ENCODE measurements at regions not wholly inside any gene's neighbourhood (a gene's known extent, or its start where the extent isn't known, plus 50 kb on each side); places are given as distances from the start of the nearest gene placed in this dataset.
"Not testable (repeated sequence)": the region's sequence is repeated elsewhere in the genome, so short reads cannot be mapped to it uniquely, and the experiment has no call there.

- DNase-seq = no peak
These were observed 190.3 kb downstream of the SATB1 start for GRCh38 chr3:18234717-18235335.

DNA sequence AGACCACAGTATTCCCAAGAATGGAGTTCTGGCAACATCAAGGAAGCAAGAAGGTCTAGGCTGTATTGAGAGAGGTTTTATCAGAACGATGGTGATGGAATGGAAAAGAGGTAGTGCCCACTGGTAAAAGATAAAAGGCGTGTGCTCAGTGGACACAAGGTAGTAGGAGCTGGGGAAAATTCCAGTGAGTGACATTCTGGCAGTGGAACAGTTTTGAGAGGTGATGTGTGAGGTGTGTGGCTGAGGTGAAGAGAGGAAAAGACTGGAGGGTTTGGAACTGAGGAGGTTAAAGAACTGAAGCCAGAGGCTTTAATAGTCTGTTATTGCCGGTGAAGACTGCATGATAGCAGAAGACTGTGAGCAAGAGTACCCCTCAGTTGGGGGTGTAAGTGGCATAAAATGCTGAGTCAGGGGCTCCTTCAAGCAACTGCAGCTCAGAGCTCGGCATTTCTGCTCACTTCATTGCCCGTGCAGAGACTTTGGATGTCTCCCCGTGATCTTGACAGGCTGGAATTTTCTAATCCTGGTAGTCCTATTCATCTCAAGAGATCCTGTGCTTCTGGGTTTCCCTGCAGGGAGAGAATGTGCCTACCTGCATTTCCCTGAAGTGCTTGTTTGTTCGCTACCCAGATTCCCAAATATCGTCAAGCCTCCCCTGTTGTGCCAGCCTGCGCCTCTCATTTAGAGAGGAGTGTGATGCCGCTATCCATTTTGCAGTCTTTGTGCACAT, 191.0 kb downstream of the SATB1 start:
- DNase-seq = no peak

GRCh38 chr3:18232317-18232716, 192.8 kb downstream of the SATB1 start:
- DNase-seq = no peak

GRCh38 chr3:18228060-18228459, 197.1 kb downstream of the SATB1 start:
- DNase-seq = no peak

GRCh38 chr3:18225709-18226108, 199.4 kb downstream of the SATB1 start:
- no peak for DNase-seq

- DNase-seq = peak; percentile 22
These were observed 200.7 kb downstream of the SATB1 start for GRCh38 chr3:18224426-18224825.

DNA sequence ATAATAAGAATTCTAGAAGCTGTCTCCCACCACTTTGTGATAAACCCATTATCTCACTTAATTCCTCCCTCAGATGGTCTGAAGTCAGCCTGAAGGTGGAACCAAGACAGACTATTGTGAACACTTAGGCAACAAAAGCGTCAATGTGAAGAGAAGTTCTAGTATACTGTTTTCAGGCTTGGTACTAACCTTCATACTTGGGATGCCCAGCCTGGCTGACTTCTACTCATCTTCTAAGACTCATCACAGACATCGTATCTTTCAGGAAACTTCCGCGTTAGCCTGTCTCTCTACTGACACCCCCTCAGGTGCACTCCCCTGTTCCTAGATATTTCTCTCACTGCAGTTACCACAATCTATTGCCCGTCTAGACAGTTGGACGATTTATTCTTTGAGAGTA, 201.2 kb downstream of the SATB1 start:
- no peak for DNase-seq

GRCh38 chr3:18223571-18223970, 201.6 kb downstream of the SATB1 start:
- peak; percentile 94 for DNase-seq

DNA sequence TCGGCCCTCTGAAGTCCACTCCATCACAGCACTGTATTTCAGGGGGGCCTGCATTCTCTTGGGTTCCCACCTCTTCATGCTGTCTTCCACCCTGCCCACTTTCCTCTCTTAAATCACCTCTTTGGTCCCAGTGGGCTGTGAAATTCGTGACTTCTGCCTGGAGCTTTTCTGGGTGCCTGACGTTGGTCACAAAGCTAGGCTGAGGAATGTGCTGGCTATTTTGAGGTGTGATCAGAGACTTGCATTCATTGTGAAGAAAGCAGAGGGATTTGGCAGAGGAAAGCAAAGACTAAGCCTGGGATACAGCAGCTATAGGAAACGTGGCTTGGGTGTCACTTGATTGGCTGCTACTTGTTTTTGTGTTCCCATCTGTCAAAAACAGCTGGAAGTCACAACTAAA, 202.5 kb downstream of the SATB1 start:
- no peak for DNase-seq

- DNase-seq = no peak
These were observed 207.5 kb downstream of the SATB1 start for GRCh38 chr3:18217507-18218174.

DNA sequence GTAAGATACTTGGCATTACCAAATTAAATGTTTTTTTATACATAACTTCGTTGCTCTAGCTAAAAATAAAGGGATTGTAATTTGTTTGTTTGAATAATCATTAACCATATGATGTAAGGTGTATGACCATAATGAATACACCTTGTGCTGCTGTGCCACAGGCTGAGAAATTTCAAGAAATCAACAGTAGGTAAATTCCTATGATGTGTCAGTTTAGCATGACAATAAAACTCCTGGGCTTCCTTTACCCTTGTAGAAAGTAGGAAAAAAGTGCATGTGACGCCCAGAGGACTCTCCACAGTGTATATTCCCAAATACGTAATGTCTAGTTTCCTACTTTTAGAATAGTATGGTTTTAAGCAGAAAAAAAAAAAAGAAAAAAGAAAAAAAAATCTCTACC, 208.1 kb downstream of the SATB1 start:
- no peak for DNase-seq

- DNase-seq = no peak
These were observed 209.5 kb downstream of the SATB1 start for GRCh38 chr3:18215639-18216038.

GRCh38 chr3:18211116-18211515, 214.0 kb downstream of the SATB1 start:
- no peak for DNase-seq

DNA sequence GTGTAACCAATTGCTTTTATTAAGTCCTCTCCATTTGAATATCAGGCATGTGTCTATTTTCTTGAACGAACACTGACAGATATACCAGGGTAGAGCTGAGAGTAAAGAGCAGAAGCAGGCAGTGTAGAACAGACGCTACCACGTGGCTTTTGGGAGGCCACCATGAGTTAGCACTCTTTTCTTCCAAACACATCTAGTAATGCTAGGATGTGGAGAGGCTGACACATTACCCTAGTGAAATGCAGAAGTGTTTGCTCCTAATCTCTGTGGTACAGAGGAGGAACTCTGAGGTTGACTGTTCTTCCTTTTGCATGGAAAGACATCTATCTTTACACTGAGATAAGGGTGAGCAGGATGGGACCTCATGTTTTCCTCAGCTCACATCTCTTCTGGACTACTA, 216.3 kb downstream of the SATB1 start:
- DNase-seq = peak; percentile 98

GRCh38 chr3:18208091-18208490, 217.0 kb downstream of the SATB1 start:
- DNase-seq = peak; percentile 43

DNA sequence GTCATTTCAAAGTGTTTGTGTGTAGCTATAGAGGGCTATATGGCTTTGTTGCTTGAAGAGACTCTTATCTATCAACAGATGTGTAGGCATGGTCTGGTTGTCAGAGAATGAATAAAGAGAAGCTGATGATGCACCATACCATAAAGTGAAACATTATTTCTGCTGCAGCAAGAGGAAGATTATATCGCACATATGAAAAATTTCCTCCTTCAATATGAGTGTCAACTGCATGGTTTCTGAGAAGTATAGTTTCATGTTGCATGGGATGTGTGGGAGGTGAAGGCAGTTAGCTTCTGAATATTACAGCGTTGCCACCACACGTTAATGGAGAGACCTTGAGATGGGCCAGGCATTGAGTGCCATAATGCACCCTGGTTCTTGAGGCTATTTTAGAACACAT, 217.9 kb downstream of the SATB1 start:
- peak; percentile 13 for DNase-seq

GRCh38 chr3:18205701-18206100, 219.4 kb downstream of the SATB1 start:
- DNase-seq = not testable (repeated sequence)

DNA sequence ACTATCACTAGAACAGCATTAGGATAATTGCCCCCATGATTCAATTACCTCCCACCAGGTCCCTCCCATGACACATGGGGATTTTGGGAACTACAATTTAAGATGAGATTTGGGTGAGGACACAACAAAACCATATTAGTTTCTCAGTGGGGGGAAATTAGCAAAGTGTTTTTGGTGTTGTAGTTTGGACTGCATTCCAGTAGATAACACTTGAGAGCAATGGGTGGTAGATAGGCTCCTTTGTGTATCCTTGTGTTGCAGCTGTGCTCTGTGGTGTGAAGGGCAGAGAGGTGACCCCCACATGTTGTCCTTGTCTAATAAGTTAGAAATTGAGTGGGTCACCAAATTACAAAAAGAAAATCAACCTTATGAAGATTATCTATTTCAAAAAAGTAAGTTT, 223.8 kb downstream of the SATB1 start:
- DNase-seq = no peak

- DNase-seq = no peak
These were observed 225.4 kb downstream of the SATB1 start for GRCh38 chr3:18199757-18200156.

GRCh38 chr3:18195836-18196235, 229.3 kb downstream of the SATB1 start:
- DNase-seq = no peak

DNA sequence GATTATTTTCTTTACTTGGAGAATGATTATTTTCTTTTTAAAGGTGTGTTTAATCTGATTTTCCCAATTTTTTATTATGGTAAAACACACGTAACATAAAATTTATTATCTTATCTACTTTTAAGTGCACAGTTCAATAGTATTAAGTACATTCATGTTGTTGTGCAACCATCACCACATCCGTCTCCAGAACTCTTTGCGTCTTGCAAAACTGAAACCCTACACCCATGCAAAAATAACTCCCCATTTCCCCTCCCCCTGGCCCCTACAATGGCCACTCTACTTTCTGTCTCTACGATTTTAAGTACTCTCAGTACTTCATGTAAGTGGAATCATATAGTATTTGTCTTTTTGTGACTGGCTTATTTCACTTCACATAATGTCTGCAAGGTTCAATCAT, 230.7 kb downstream of the SATB1 start:
- DNase-seq = no peak

- DNase-seq = no peak
These were observed 234.5 kb downstream of the SATB1 start for GRCh38 chr3:18190646-18191045.

DNA sequence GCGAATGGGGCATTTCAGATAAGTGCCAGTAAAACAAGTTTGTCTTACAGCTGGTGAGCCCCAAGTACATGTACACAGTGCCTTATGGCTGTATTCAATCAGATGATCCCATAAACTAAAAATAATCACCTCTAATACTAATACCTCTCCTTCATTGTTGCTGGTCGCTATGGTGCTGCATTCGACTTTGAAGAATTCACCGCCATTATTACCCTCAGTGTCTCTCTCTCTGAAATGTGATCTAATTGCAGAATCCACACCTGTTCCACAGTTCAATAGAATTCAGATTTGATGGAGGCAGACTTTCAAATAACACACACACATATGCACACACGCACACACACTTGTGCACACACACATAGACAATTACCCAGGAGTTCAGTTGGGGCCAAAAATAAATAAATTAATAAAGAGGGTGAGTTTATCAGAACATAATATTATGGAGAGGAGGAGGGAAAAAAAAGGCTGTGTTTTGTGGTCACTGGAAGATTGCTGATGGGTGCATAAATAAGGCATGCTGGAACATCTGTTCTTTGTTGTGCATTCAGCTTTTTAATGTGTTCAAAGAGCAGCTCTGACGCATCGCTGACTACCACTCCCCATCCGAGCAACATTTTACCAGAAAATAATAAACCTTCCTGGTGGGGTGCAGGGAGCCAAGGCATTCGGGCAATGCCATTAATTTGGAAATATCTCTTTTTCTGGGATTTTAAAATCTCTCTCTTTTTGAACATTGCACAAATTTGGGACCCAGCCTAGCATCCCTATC, 235.7 kb downstream of the SATB1 start:
- DNase-seq = no peak

- DNase-seq = no peak
These were observed 236.6 kb downstream of the SATB1 start for GRCh38 chr3:18188491-18188890.

All from GDM1 (cell line).